ENCODE measurements at regions not wholly inside any gene's neighbourhood (a gene's known extent, or its start where the extent isn't known, plus 50 kb on each side); places are given as distances from the start of the nearest gene placed in this dataset.

GRCh38 chr3:30355622-30356021 is 250.8 kb upstream of the TGFBR2 start:
- no peak overlapping the region for H3K27ac ChIP-seq (ENCODE audit: low read depth in 1 of 2, low read length in 2 of 2)
- no peaks in the 10 kb centered on the region for H3K79me2 ChIP-seq (ENCODE audit: insufficient read depth, low read length)
- DNase-seq = peak in 2 of 3 donors; percentile 6 to 12
- intact Hi-C loops (cut with micrococcal nuclease) = no loop called here
- H3K4me1 ChIP-seq (ENCODE audit: control insufficient read depth in 1 of 2, insufficient read depth in 2 of 2, low read length in 2 of 2) = peaks cover 5% of the 10 kb centered on the region in 2 donors
- no peaks in the 10 kb centered on the region for H3K27me3 ChIP-seq (ENCODE audit: control insufficient read depth in 2 of 2, insufficient read depth in 2 of 2, low read length in 2 of 2)
- no peak overlapping the region for H3K4me3 ChIP-seq (replicated peaks in 1 of 3; ENCODE audit: low read depth in 2 of 3, low read length in 3 of 3)
- H3K4me3 Mint-ChIP-seq = no peak overlapping the region
- peaks cover 0 to 3% (median 0%) of the 10 kb centered on the region in 7 donors for H3K9me3 Mint-ChIP-seq
- no peaks in the 10 kb centered on the region for H3K9me3 ChIP-seq (replicated peaks in 1 of 2; ENCODE audit: control insufficient read depth in 1 of 2, insufficient read depth in 1 of 2, low read length in 2 of 2)
- no CpG with 5 or more reads among the region's 1 CpG for WGBS (ENCODE audit: insufficient coverage)
- H4K20me1 ChIP-seq (ENCODE audit: insufficient read depth, low read length) = no peaks in the 10 kb centered on the region
- no peak overlapping the region for H3K9ac ChIP-seq (ENCODE audit: insufficient read depth, low read length, poor library complexity, severe bottlenecking)
- TF ChIP-seq, protein P1, sequence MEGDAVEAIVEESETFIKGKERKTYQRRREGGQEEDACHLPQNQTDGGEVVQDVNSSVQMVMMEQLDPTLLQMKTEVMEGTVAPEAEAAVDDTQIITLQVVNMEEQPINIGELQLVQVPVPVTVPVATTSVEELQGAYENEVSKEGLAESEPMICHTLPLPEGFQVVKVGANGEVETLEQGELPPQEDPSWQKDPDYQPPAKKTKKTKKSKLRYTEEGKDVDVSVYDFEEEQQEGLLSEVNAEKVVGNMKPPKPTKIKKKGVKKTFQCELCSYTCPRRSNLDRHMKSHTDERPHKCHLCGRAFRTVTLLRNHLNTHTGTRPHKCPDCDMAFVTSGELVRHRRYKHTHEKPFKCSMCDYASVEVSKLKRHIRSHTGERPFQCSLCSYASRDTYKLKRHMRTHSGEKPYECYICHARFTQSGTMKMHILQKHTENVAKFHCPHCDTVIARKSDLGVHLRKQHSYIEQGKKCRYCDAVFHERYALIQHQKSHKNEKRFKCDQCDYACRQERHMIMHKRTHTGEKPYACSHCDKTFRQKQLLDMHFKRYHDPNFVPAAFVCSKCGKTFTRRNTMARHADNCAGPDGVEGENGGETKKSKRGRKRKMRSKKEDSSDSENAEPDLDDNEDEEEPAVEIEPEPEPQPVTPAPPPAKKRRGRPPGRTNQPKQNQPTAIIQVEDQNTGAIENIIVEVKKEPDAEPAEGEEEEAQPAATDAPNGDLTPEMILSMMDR (IDR thresholded peaks at IDR 0.05) = no peak
- H3K36me3 ChIP-seq (replicated peaks in 1 of 2; ENCODE audit: control insufficient read depth in 1 of 2, insufficient read depth in 2 of 2, low read length in 2 of 2) = no peaks in the 10 kb centered on the region
- peak overlapping the region in 2 of 7 donors; percentile 13 to 35 for H3K27ac Mint-ChIP-seq
- no peaks in the 10 kb centered on the region for H3K36me3 Mint-ChIP-seq
- H3K4me2 ChIP-seq (replicated peaks; ENCODE audit: extremely low read depth, low read length, poor library complexity, severe bottlenecking) = no peak overlapping the region
- H3K27me3 Mint-ChIP-seq (ENCODE audit: low read depth in 3 of 3) = peaks cover 0 to 2% (median 0%) of the 10 kb centered on the region in 3 donors
- no peak overlapping the region for H2AFZ ChIP-seq (ENCODE audit: insufficient read depth, low read depth, low read length, poor library complexity, severe bottlenecking)
- H3K4me1 Mint-ChIP-seq = peaks cover 5% of the 10 kb centered on the region

- no peak overlapping the region for H3K4me2 ChIP-seq (replicated peaks; ENCODE audit: extremely low read depth, low read length, poor library complexity, severe bottlenecking)
- H4K20me1 ChIP-seq (ENCODE audit: insufficient read depth, low read length) = no peaks in the 10 kb centered on the region
- H3K4me3 ChIP-seq (replicated peaks in 1 of 3; ENCODE audit: low read depth in 2 of 3, low read length in 3 of 3) = no peak overlapping the region
- no peak overlapping the region for H3K27ac ChIP-seq (ENCODE audit: low read depth in 1 of 2, low read length in 2 of 2)
- intact Hi-C loops (cut with micrococcal nuclease) = no loop called here
- Mint-ChIP-seq H3K4me1 (peaks cover 5% of the 10 kb centered on the region), H3K36me3 (no peaks in the 10 kb centered on the region), H3K27me3 (ENCODE audit: low read depth in 3 of 3) (peaks cover 0 to 2% (median 0%) of the 10 kb centered on the region in 3 donors), H3K9me3 (peaks cover 0 to 3% (median 0%) of the 10 kb centered on the region in 7 donors), H3K27ac (no peak overlapping the region), H3K4me3 (no peak overlapping the region)
- H3K27me3 ChIP-seq (ENCODE audit: control insufficient read depth in 2 of 2, insufficient read depth in 2 of 2, low read length in 2 of 2) = no peaks in the 10 kb centered on the region
- H3K36me3 ChIP-seq (replicated peaks in 1 of 2; ENCODE audit: control insufficient read depth in 1 of 2, insufficient read depth in 2 of 2, low read length in 2 of 2) = no peaks in the 10 kb centered on the region
- TF ChIP-seq, protein P1 (IDR thresholded peaks at IDR 0.05) = no peak
- H2AFZ ChIP-seq (ENCODE audit: insufficient read depth, low read depth, low read length, poor library complexity, severe bottlenecking) = no peak overlapping the region
- no peak for DNase-seq
- no peaks in the 10 kb centered on the region for H3K79me2 ChIP-seq (ENCODE audit: insufficient read depth, low read length)
- H3K9ac ChIP-seq (ENCODE audit: insufficient read depth, low read length, poor library complexity, severe bottlenecking) = no peak overlapping the region
- H3K9me3 ChIP-seq (replicated peaks in 1 of 2; ENCODE audit: control insufficient read depth in 1 of 2, insufficient read depth in 1 of 2, low read length in 2 of 2) = no peaks in the 10 kb centered on the region
- H3K4me1 ChIP-seq (ENCODE audit: control insufficient read depth in 1 of 2, insufficient read depth in 2 of 2, low read length in 2 of 2) = peaks cover 5% of the 10 kb centered on the region in 2 donors
- 100% methylated on average over 1 of the region's 6 CpGs for WGBS (ENCODE audit: insufficient coverage)
Measured at GRCh38 chr3:30356866-30357753, 249.3 kb upstream of the TGFBR2 start.

Data from CD14-positive monocyte (primary cell).